ENCODE measurements at regions not wholly inside any gene's neighbourhood (a gene's known extent, or its start where the extent isn't known, plus 50 kb on each side); places are given as distances from the start of the nearest gene placed in this dataset.
"Not testable (repeated sequence)": the region's sequence is repeated elsewhere in the genome, so short reads cannot be mapped to it uniquely, and the experiment has no call there.

- H3K27ac Mint-ChIP-seq, result no peak overlapping the region
- H3K36me3 Mint-ChIP-seq, result no peaks in the 10 kb centered on the region
- peak; percentile 55 to 81 for DNase-seq (ENCODE audit: low spot score in 2 of 2)
- ATAC-seq, result peak; percentile 62 to 83
- peaks cover 4 to 10% of the 10 kb centered on the region in 2 donors for H3K9me3 Mint-ChIP-seq
Measured at GRCh38 chr4:12633053-12633651, 851.0 kb downstream of the RAB28 start.

- peaks cover 4% of the 10 kb centered on the region in 2 donors for H3K9me3 Mint-ChIP-seq
Measured at GRCh38 chr4:12615822-12616221, 868.3 kb downstream of the RAB28 start.

GRCh38 chr4:12612876-12613275 is 871.3 kb downstream of the RAB28 start:
- ATAC-seq (no peak), DNase-seq (ENCODE audit: low spot score in 2 of 2) (no peak)
- Mint-ChIP-seq H3K27ac (no peak overlapping the region), H3K9me3 (peaks cover 4% of the 10 kb centered on the region in 2 donors), H3K36me3 (no peaks in the 10 kb centered on the region)

More at GRCh38 chr4:12615822-12616221, 868.3 kb downstream of the RAB28 start:
- Mint-ChIP-seq H3K36me3 (no peaks in the 10 kb centered on the region), H3K27ac (no peak overlapping the region)
- DNase-seq (ENCODE audit: low spot score in 2 of 2), result no peak
- no peak for ATAC-seq

GRCh38 chr4:12609212-12609875 is 874.8 kb downstream of the RAB28 start:
- ATAC-seq; H3K9me3 Mint-ChIP-seq; DNase-seq (ENCODE audit: low spot score in 2 of 2); H3K36me3 Mint-ChIP-seq; H3K27ac Mint-ChIP-seq: not testable (repeated sequence)

- Mint-ChIP-seq H3K36me3 (peaks cover 0 to 5% of the 10 kb centered on the region in 2 donors), H3K27ac (no peak overlapping the region), H3K9me3 (peaks cover 15 to 17% of the 10 kb centered on the region in 2 donors)
- ATAC-seq (no peak), DNase-seq (ENCODE audit: low spot score in 2 of 2) (no peak)
Measured at GRCh38 chr4:12595986-12596385, 888.2 kb downstream of the RAB28 start.

GRCh38 chr4:12595489-12595888 is 888.7 kb downstream of the RAB28 start:
- no peak for DNase-seq (ENCODE audit: low spot score in 2 of 2)
- no peak for ATAC-seq
- no peak overlapping the region for H3K27ac Mint-ChIP-seq
- peaks cover 0 to 5% of the 10 kb centered on the region in 2 donors for H3K36me3 Mint-ChIP-seq
- peaks cover 15 to 17% of the 10 kb centered on the region in 2 donors for H3K9me3 Mint-ChIP-seq

GRCh38 chr4:12588582-12588981 is 895.6 kb downstream of the RAB28 start:
- ATAC-seq (no peak), DNase-seq (ENCODE audit: low spot score in 2 of 2) (no peak)
- Mint-ChIP-seq H3K36me3 (no peaks in the 10 kb centered on the region), H3K9me3 (peaks cover 0 to 4% of the 10 kb centered on the region in 2 donors), H3K27ac (no peak overlapping the region)

- DNase-seq (ENCODE audit: low spot score in 2 of 2), result no peak
- Mint-ChIP-seq H3K27ac (no peak overlapping the region), H3K36me3 (no peaks in the 10 kb centered on the region), H3K9me3 (peaks cover 0 to 4% of the 10 kb centered on the region in 2 donors)
- no peak for ATAC-seq
Measured at GRCh38 chr4:12586242-12587006, 897.7 kb downstream of the RAB28 start.

- Mint-ChIP-seq H3K9me3 (peaks cover 2 to 4% of the 10 kb centered on the region in 2 donors), H3K27ac (no peak overlapping the region), H3K36me3 (no peaks in the 10 kb centered on the region)
- DNase-seq (ENCODE audit: low spot score in 2 of 2) (no peak), ATAC-seq (no peak)
Measured at GRCh38 chr4:12584116-12584875, 899.8 kb downstream of the RAB28 start.

- Mint-ChIP-seq H3K27ac (no peak overlapping the region), H3K36me3 (no peaks in the 10 kb centered on the region), H3K9me3 (peaks cover 3 to 4% of the 10 kb centered on the region in 2 donors)
- ATAC-seq, result no peak
- DNase-seq (ENCODE audit: low spot score in 2 of 2), result no peak
Measured at GRCh38 chr4:12583275-12583674, 900.9 kb downstream of the RAB28 start.

GRCh38 chr4:12580787-12581186 is 903.4 kb downstream of the RAB28 start:
- H3K9me3 Mint-ChIP-seq, result peaks cover 3% of the 10 kb centered on the region in 2 donors
- H3K36me3 Mint-ChIP-seq, result no peaks in the 10 kb centered on the region
- ATAC-seq (no peak), DNase-seq (ENCODE audit: low spot score in 2 of 2) (no peak)
- no peak overlapping the region for H3K27ac Mint-ChIP-seq

- peaks cover 7 to 9% of the 10 kb centered on the region in 2 donors for H3K9me3 Mint-ChIP-seq
- ATAC-seq (no peak), DNase-seq (ENCODE audit: low spot score in 2 of 2) (no peak)
- no peaks in the 10 kb centered on the region for H3K36me3 Mint-ChIP-seq
- no peak overlapping the region for H3K27ac Mint-ChIP-seq
Measured at GRCh38 chr4:12579172-12579571, 905.0 kb downstream of the RAB28 start.

GRCh38 chr4:12576409-12576808 is 907.7 kb downstream of the RAB28 start:
- Mint-ChIP-seq H3K9me3 (peaks cover 7 to 9% of the 10 kb centered on the region in 2 donors), H3K36me3 (no peaks in the 10 kb centered on the region), H3K27ac (no peak overlapping the region)
- no peak for ATAC-seq
- no peak for DNase-seq (ENCODE audit: low spot score in 2 of 2)

GRCh38 chr4:12573716-12574115 is 910.4 kb downstream of the RAB28 start:
- DNase-seq (ENCODE audit: low spot score in 2 of 2) (no peak), ATAC-seq (no peak)
- Mint-ChIP-seq H3K9me3 (peaks cover 6 to 11% of the 10 kb centered on the region in 2 donors), H3K36me3 (no peaks in the 10 kb centered on the region), H3K27ac (no peak overlapping the region)

GRCh38 chr4:12562476-12563140 is 921.5 kb downstream of the RAB28 start:
- ATAC-seq (no peak), DNase-seq (ENCODE audit: low spot score in 2 of 2) (no peak)
- H3K36me3 Mint-ChIP-seq, result no peaks in the 10 kb centered on the region

GRCh38 chr4:12562021-12562420 is 922.1 kb downstream of the RAB28 start:
- DNase-seq (ENCODE audit: low spot score in 2 of 2) (no peak), ATAC-seq (no peak)
- Mint-ChIP-seq H3K9me3 (peaks cover 3 to 5% of the 10 kb centered on the region in 2 donors), H3K27ac (no peak overlapping the region), H3K36me3 (peaks cover 0 to 2% of the 10 kb centered on the region in 2 donors)

More at GRCh38 chr4:12562476-12563140, 921.5 kb downstream of the RAB28 start:
- H3K27ac Mint-ChIP-seq, result no peak overlapping the region
- peaks cover 3 to 5% of the 10 kb centered on the region in 2 donors for H3K9me3 Mint-ChIP-seq
